DOHH2 (cell line): ENCODE measurements at regions not wholly inside any gene's neighbourhood (a gene's known extent, or its start where the extent isn't known, plus 50 kb on each side); places are given as distances from the start of the nearest gene placed in this dataset.

Experiments used
- EZH2phosphoT487 ChIP-seq: fragments of 200-600 bp; sonication (generic); IDR thresholded peaks from 2 replicates; pipeline ENCODE4 v1.6.1; 2017; ENCODE audit warnings: borderline replicate concordance, mild to moderate bottlenecking, antibody characterized with exemption, low read length, moderate library complexity, mixed read lengths
- TF ChIP-seq, protein P1 (sequence below): fragments of 200-600 bp; sonication (generic); IDR thresholded peaks from one replicate; pipeline ENCODE4 v1.5.1; 2014; ENCODE audit warnings: antibody characterized with exemption, mild to moderate bottlenecking, low read depth, low read length; ENCODE audit not compliant: poor library complexity, severe bottlenecking

DNA sequence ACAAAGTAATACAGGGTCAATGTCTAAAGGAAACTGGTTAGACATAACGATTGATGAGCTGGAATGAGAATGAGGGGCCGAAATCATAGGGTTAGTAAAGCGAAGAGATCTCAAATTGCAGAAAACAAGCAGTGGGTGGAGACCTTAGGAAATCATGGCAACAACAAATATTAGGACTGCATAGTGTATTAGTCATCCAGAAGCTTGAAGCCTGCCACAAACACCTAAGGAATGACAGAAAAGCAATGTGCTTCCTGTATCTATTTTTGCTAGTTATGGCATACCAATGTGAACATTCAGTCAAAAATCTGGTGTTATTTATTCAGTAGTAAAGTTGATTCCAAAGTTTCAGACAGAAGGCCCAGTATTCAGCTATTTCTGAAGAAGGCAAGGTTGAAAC is 410.9 kb upstream of the CT83 start:
- TF ChIP-seq, protein P1, sequence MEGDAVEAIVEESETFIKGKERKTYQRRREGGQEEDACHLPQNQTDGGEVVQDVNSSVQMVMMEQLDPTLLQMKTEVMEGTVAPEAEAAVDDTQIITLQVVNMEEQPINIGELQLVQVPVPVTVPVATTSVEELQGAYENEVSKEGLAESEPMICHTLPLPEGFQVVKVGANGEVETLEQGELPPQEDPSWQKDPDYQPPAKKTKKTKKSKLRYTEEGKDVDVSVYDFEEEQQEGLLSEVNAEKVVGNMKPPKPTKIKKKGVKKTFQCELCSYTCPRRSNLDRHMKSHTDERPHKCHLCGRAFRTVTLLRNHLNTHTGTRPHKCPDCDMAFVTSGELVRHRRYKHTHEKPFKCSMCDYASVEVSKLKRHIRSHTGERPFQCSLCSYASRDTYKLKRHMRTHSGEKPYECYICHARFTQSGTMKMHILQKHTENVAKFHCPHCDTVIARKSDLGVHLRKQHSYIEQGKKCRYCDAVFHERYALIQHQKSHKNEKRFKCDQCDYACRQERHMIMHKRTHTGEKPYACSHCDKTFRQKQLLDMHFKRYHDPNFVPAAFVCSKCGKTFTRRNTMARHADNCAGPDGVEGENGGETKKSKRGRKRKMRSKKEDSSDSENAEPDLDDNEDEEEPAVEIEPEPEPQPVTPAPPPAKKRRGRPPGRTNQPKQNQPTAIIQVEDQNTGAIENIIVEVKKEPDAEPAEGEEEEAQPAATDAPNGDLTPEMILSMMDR: no peak
- TF ChIP-seq EZH2phosphoT487: no peak
